Activated CD8-positive, alpha-beta T cell treated with anti-CD3 and anti-CD28 coated beads, Interleukin-2, amount 10 ng/mL, durations not matched to agents 7 days and 5 days (primary cell): ENCODE measurements at regions not wholly inside any gene's neighbourhood (a gene's known extent, or its start where the extent isn't known, plus 50 kb on each side); places are given as distances from the start of the nearest gene placed in this dataset.

ENCODE experiments used
- ATAC-seq: fragments of 150-1000 bp; cut with Tn5 transposase; one replicate; pipeline ENCODE4 v1.10.0; 2021; ENCODE audit warnings: moderate library complexity
- CTCF ChIA-PET: fragments of 350-600 bp; sonication (Branson Sonifier 250); formaldehyde crosslinking; loops from one replicate; lab custom pipeline; 2021; ENCODE audit warnings: antibody characterized with exemption; lab: Charles Lee
- POLR2A ChIA-PET: fragments of 350-600 bp; sonication (Branson Sonifier 250); formaldehyde crosslinking; loops from one replicate; lab custom pipeline; 2021; ENCODE audit warnings: antibody characterized with exemption; lab: Charles Lee
- DNase-seq: peaks from one replicate; pipeline ENCODE4 v3.0.0-alpha.2; 2020
- H3K27ac Mint-ChIP-seq: one replicate; pipeline ENCODE4 v1.8.0; 2021; ENCODE audit warnings: mild to moderate bottlenecking, mixed read lengths
- H3K27me3 Mint-ChIP-seq: one replicate; pipeline ENCODE4 v1.8.0; 2021; ENCODE audit warnings: low read depth, mixed read lengths
- H3K36me3 Mint-ChIP-seq: one replicate; pipeline ENCODE4 v1.8.0; 2021; ENCODE audit warnings: low read depth, mixed read lengths
- H3K4me1 Mint-ChIP-seq: one replicate; pipeline ENCODE4 v1.8.0; 2021; ENCODE audit warnings: low read depth, mixed read lengths
- H3K4me3 Mint-ChIP-seq: one replicate; pipeline ENCODE4 v1.8.0; 2021; ENCODE audit warnings: mild to moderate bottlenecking, mixed read lengths
- H3K9me3 Mint-ChIP-seq: one replicate; pipeline ENCODE4 v1.8.0; 2022; ENCODE audit warnings: mixed read lengths; ENCODE audit not compliant: insufficient read depth

GRCh38 chr2:235160281-235160810 lies 208.5 kb downstream of the SH3BP4 start:
- ChIA-PET POLR2A (no interaction called here), CTCF (no interaction called here)
- Mint-ChIP-seq H3K9me3 (no peaks in the 10 kb centered on the region), H3K4me1 (no peaks in the 10 kb centered on the region), H3K27me3 (no peaks in the 10 kb centered on the region), H3K4me3 (no peak overlapping the region), H3K27ac (no peak overlapping the region), H3K36me3 (no peaks in the 10 kb centered on the region)
- ATAC-seq (no peak), DNase-seq (no peak)

GRCh38 chr2:235161565-235161964 lies 209.7 kb downstream of the SH3BP4 start:
- no peak overlapping the region for H3K4me3 Mint-ChIP-seq
- CTCF ChIA-PET: no interaction called here

GRCh38 chr2:235162082-235162836 lies 210.4 kb downstream of the SH3BP4 start:
- no peak overlapping the region for H3K27ac Mint-ChIP-seq
- POLR2A ChIA-PET: no interaction called here
- H3K9me3 Mint-ChIP-seq: no peaks in the 10 kb centered on the region
- H3K4me1 Mint-ChIP-seq: no peaks in the 10 kb centered on the region
- CTCF ChIA-PET: no interaction called here
- H3K27me3 Mint-ChIP-seq: no peaks in the 10 kb centered on the region
- ATAC-seq (no peak), DNase-seq (no peak)
- no peaks in the 10 kb centered on the region for H3K36me3 Mint-ChIP-seq
- H3K4me3 Mint-ChIP-seq: no peak overlapping the region

More at GRCh38 chr2:235161565-235161964, 209.7 kb downstream of the SH3BP4 start:
- Mint-ChIP-seq H3K4me1 (no peaks in the 10 kb centered on the region), H3K27me3 (no peaks in the 10 kb centered on the region), H3K9me3 (no peaks in the 10 kb centered on the region), H3K36me3 (no peaks in the 10 kb centered on the region), H3K27ac (no peak overlapping the region)
- DNase-seq: no peak
- POLR2A ChIA-PET: no interaction called here
- ATAC-seq: no peak

GRCh38 chr2:235162837-235163197 lies 211.0 kb downstream of the SH3BP4 start:
- CTCF ChIA-PET: no interaction called here

GRCh38 chr2:235165136-235165535 lies 213.3 kb downstream of the SH3BP4 start:
- Mint-ChIP-seq H3K4me1 (no peaks in the 10 kb centered on the region), H3K4me3 (no peak overlapping the region), H3K9me3 (no peaks in the 10 kb centered on the region), H3K27me3 (no peaks in the 10 kb centered on the region), H3K36me3 (no peaks in the 10 kb centered on the region), H3K27ac (no peak overlapping the region)
- ChIA-PET POLR2A (no interaction called here), CTCF (no interaction called here)
- ATAC-seq (no peak), DNase-seq (no peak)

More at GRCh38 chr2:235162837-235163197, 211.0 kb downstream of the SH3BP4 start:
- no peaks in the 10 kb centered on the region for H3K36me3 Mint-ChIP-seq
- no peak for DNase-seq
- no peak overlapping the region for H3K4me3 Mint-ChIP-seq
- H3K4me1 Mint-ChIP-seq: no peaks in the 10 kb centered on the region
- POLR2A ChIA-PET: no interaction called here
- no peak for ATAC-seq
- H3K27ac Mint-ChIP-seq: no peak overlapping the region
- no peaks in the 10 kb centered on the region for H3K9me3 Mint-ChIP-seq
- no peaks in the 10 kb centered on the region for H3K27me3 Mint-ChIP-seq

- POLR2A ChIA-PET: no interaction called here
- no peaks in the 10 kb centered on the region for H3K9me3 Mint-ChIP-seq
- ATAC-seq (no peak), DNase-seq (no peak)
- H3K4me3 Mint-ChIP-seq: no peak overlapping the region
- no peaks in the 10 kb centered on the region for H3K36me3 Mint-ChIP-seq
- H3K4me1 Mint-ChIP-seq: no peaks in the 10 kb centered on the region
- H3K27me3 Mint-ChIP-seq: no peaks in the 10 kb centered on the region
- no peak overlapping the region for H3K27ac Mint-ChIP-seq
- CTCF ChIA-PET: no interaction called here
Observed at GRCh38 chr2:235165631-235166030, 213.8 kb downstream of the SH3BP4 start.

GRCh38 chr2:235168174-235168979 lies 216.6 kb downstream of the SH3BP4 start:
- ChIA-PET POLR2A (no interaction called here), CTCF (no interaction called here)
- no peaks in the 10 kb centered on the region for H3K27me3 Mint-ChIP-seq
- ATAC-seq (no peak), DNase-seq (no peak)
- H3K9me3 Mint-ChIP-seq: no peaks in the 10 kb centered on the region
- H3K36me3 Mint-ChIP-seq: no peaks in the 10 kb centered on the region
- H3K27ac Mint-ChIP-seq: no peak overlapping the region
- H3K4me1 Mint-ChIP-seq: no peaks in the 10 kb centered on the region
- no peak overlapping the region for H3K4me3 Mint-ChIP-seq

- H3K4me1 Mint-ChIP-seq: no peaks in the 10 kb centered on the region
- no peaks in the 10 kb centered on the region for H3K27me3 Mint-ChIP-seq
- ChIA-PET POLR2A (no interaction called here), CTCF (no interaction called here)
- H3K36me3 Mint-ChIP-seq: no peaks in the 10 kb centered on the region
- H3K4me3 Mint-ChIP-seq: no peak overlapping the region
- DNase-seq: no peak
- no peak for ATAC-seq
- no peak overlapping the region for H3K27ac Mint-ChIP-seq
- H3K9me3 Mint-ChIP-seq: no peaks in the 10 kb centered on the region
Observed at GRCh38 chr2:235170016-235170415, 218.2 kb downstream of the SH3BP4 start.

GRCh38 chr2:235170536-235171521 lies 219.0 kb downstream of the SH3BP4 start:
- ChIA-PET POLR2A (no interaction called here), CTCF (no interaction called here)
- no peaks in the 10 kb centered on the region for H3K36me3 Mint-ChIP-seq
- ATAC-seq (no peak), DNase-seq (no peak)
- H3K27me3 Mint-ChIP-seq: no peaks in the 10 kb centered on the region
- no peaks in the 10 kb centered on the region for H3K9me3 Mint-ChIP-seq
- H3K4me3 Mint-ChIP-seq: no peak overlapping the region
- no peaks in the 10 kb centered on the region for H3K4me1 Mint-ChIP-seq
- no peak overlapping the region for H3K27ac Mint-ChIP-seq

- Mint-ChIP-seq H3K4me1 (no peaks in the 10 kb centered on the region), H3K27ac (no peak overlapping the region), H3K9me3 (no peaks in the 10 kb centered on the region), H3K36me3 (no peaks in the 10 kb centered on the region), H3K4me3 (no peak overlapping the region), H3K27me3 (no peaks in the 10 kb centered on the region)
- CTCF ChIA-PET: no interaction called here
- POLR2A ChIA-PET: no interaction called here
- DNase-seq: no peak
- no peak for ATAC-seq
Observed at GRCh38 chr2:235171550-235172031, 219.8 kb downstream of the SH3BP4 start.

GRCh38 chr2:235180642-235181041 lies 228.8 kb downstream of the SH3BP4 start:
- CTCF ChIA-PET: no interaction called here
- Mint-ChIP-seq H3K9me3 (no peaks in the 10 kb centered on the region), H3K4me3 (no peak overlapping the region), H3K4me1 (no peaks in the 10 kb centered on the region), H3K27ac (no peak overlapping the region), H3K36me3 (no peaks in the 10 kb centered on the region), H3K27me3 (no peaks in the 10 kb centered on the region)
- POLR2A ChIA-PET: no interaction called here
- DNase-seq (no peak), ATAC-seq (no peak)
